WTC11 (cell line): ENCODE measurements at regions not wholly inside any gene's neighbourhood (a gene's known extent, or its start where the extent isn't known, plus 50 kb on each side); places are given as distances from the start of the nearest gene placed in this dataset.

Experiments
- ATAC-seq: fragments of 200-7000 bp; cut with Tn5 transposase; 2 replicates; pipeline ENCODE4 v1.10.0; 2021; ENCODE audit warnings: mild to moderate bottlenecking, moderate library complexity
- CTCF ChIA-PET: fragments of 300-600 bp; sonication (Branson Sonifier 250); formaldehyde crosslinking; loops from one replicate; lab custom pipeline; 2021; ENCODE audit warnings: antibody characterized with exemption; lab: Charles Lee
- POLR2A ChIA-PET: fragments of 350-600 bp; sonication (Branson Sonifier 250); formaldehyde crosslinking; loops from one replicate; lab custom pipeline; 2021; ENCODE audit warnings: antibody characterized with exemption; lab: Charles Lee
- DNase-seq: peaks from one replicate; pipeline ENCODE4 v3.0.0; 2021; ENCODE audit warnings: low spot score
- H3K27ac Mint-ChIP-seq: 2 replicates; pipeline ENCODE4 v1.8.0; 2021; ENCODE audit warnings: mixed read lengths
- H3K27me3 Mint-ChIP-seq: 2 replicates; pipeline ENCODE4 v1.8.0; 2021; ENCODE audit warnings: low read depth, mild to moderate bottlenecking, moderate library complexity, mixed read lengths
- H3K36me3 Mint-ChIP-seq: 2 replicates; pipeline ENCODE4 v1.8.0; 2021; ENCODE audit warnings: mixed read lengths
- H3K4me1 Mint-ChIP-seq: 2 replicates; pipeline ENCODE4 v1.8.0; 2022; ENCODE audit warnings: mixed read lengths
- H3K4me3 Mint-ChIP-seq: 2 replicates; pipeline ENCODE4 v1.8.0; 2021; ENCODE audit warnings: mild to moderate bottlenecking, moderate library complexity, mixed read lengths
- H3K9me3 Mint-ChIP-seq: 2 replicates; pipeline ENCODE4 v1.8.0; 2021; ENCODE audit warnings: mixed read lengths
- ATF3 ChIP-seq: sonication (generic); formaldehyde crosslinking; conservative IDR thresholded peaks from 2 replicates; pipeline ENCODE4 v1.8.1; 2022; ENCODE audit warnings: mild to moderate bottlenecking, missing genetic modification reagents
- ELF4 ChIP-seq: sonication (generic); formaldehyde crosslinking; IDR thresholded peaks from 2 replicates; pipeline ENCODE4 v1.8.1; 2022; ENCODE audit warnings: low read depth, mild to moderate bottlenecking, moderate library complexity, missing genetic modification reagents
- ESRRA ChIP-seq: sonication (generic); formaldehyde crosslinking; IDR thresholded peaks from 2 replicates; pipeline ENCODE4 v1.8.1; 2022; ENCODE audit warnings: mild to moderate bottlenecking, missing genetic modification reagents, borderline replicate concordance
- GABPB1 ChIP-seq: sonication (generic); formaldehyde crosslinking; IDR thresholded peaks from 2 replicates; pipeline ENCODE4 v1.8.1; 2023; ENCODE audit warnings: mild to moderate bottlenecking, missing genetic modification reagents
- GRHL2 ChIP-seq: fragments of 250-450 bp; sonication (Bioruptor Pico); IDR thresholded peaks from 2 replicates; pipeline ENCODE4 v1.8.0; 2022; ENCODE audit warnings: mild to moderate bottlenecking, moderate library complexity; ENCODE audit not compliant: insufficient replicate concordance, severe bottlenecking
- IRF2 ChIP-seq: sonication (generic); formaldehyde crosslinking; IDR thresholded peaks from 2 replicates; pipeline ENCODE4 v1.8.0; 2022; ENCODE audit warnings: low read depth, missing genetic modification reagents, borderline replicate concordance
- MLX ChIP-seq: sonication (generic); formaldehyde crosslinking; IDR thresholded peaks from 2 replicates; pipeline ENCODE4 v1.8.1; 2023; ENCODE audit warnings: mild to moderate bottlenecking, missing genetic modification reagents, moderate library complexity
- TEAD4 ChIP-seq: sonication (generic); formaldehyde crosslinking; IDR thresholded peaks from 2 replicates; pipeline ENCODE4 v1.8.0; 2022; ENCODE audit warnings: mild to moderate bottlenecking, missing genetic modification reagents
- TP53 ChIP-seq: sonication (generic); formaldehyde crosslinking; IDR thresholded peaks from 2 replicates; pipeline ENCODE4 v1.8.1; 2023; ENCODE audit warnings: mild to moderate bottlenecking, missing genetic modification reagents
- ZNF138 ChIP-seq: sonication (generic); formaldehyde crosslinking; conservative IDR thresholded peaks from 2 replicates; pipeline ENCODE4 v1.8.1; 2022; ENCODE audit warnings: mild to moderate bottlenecking, moderate library complexity, missing genetic modification reagents
- ZNF232 ChIP-seq: sonication (generic); formaldehyde crosslinking; IDR thresholded peaks from 2 replicates; pipeline ENCODE4 v1.8.0; 2022; ENCODE audit warnings: mild to moderate bottlenecking, missing genetic modification reagents
- ZNF263 ChIP-seq: sonication (generic); formaldehyde crosslinking; IDR thresholded peaks from 2 replicates; pipeline ENCODE4 v1.8.1; 2022; ENCODE audit warnings: low read depth, mild to moderate bottlenecking, moderate library complexity, missing genetic modification reagents
- ZNF396 ChIP-seq: fragments of 250-450 bp; sonication (Bioruptor Pico); IDR thresholded peaks from 2 replicates; pipeline ENCODE4 v1.8.0; 2021; ENCODE audit warnings: mild to moderate bottlenecking, moderate library complexity, borderline replicate concordance
- TF ChIP-seq, protein P1 (sequence below): sonication (generic); formaldehyde crosslinking; IDR thresholded peaks from 2 replicates; pipeline ENCODE4 v1.8.1; 2023; ENCODE audit warnings: mild to moderate bottlenecking, missing genetic modification reagents, moderate library complexity
- TF ChIP-seq, protein P2 (sequence below): sonication (generic); formaldehyde crosslinking; IDR thresholded peaks from 2 replicates; pipeline ENCODE4 v1.8.1; 2023; ENCODE audit warnings: mild to moderate bottlenecking, missing genetic modification reagents, borderline replicate concordance
- TF ChIP-seq, protein P3 (sequence below): sonication (generic); formaldehyde crosslinking; IDR thresholded peaks from 2 replicates; pipeline ENCODE4 v1.8.0; 2022; ENCODE audit warnings: mild to moderate bottlenecking, missing genetic modification reagents
- TF ChIP-seq, protein P4 (sequence below): fragments of 250-450 bp; sonication (Bioruptor Pico); IDR thresholded peaks from 2 replicates; pipeline ENCODE4 v1.9.0; 2021; ENCODE audit warnings: moderate library complexity, mild to moderate bottlenecking, inconsistent platforms, borderline replicate concordance

GRCh38 chr18:60466677-60467076 is 94.1 kb upstream of the MC4R start:
- no peak for ATAC-seq
- CTCF ChIA-PET: no interaction called here
- Mint-ChIP-seq H3K4me1 (no peaks in the 10 kb centered on the region), H3K36me3 (no peaks in the 10 kb centered on the region), H3K27ac (no peak overlapping the region), H3K27me3 (no peaks in the 10 kb centered on the region), H3K9me3 (no peaks in the 10 kb centered on the region), H3K4me3 (no peak overlapping the region)
- TF ChIP-seq TEAD4 (CRISPR knock-in tag) (no peak), ZNF263 (CRISPR knock-in tag) (no peak), GRHL2 (CRISPR knock-in tag) (no peak), TP53 (CRISPR knock-in tag) (no peak), IRF2 (CRISPR knock-in tag) (no peak), ELF4 (no peak), ZNF396 (CRISPR knock-in tag) (no peak), GABPB1 (CRISPR knock-in tag) (no peak), ZNF232 (CRISPR knock-in tag) (no peak), ATF3 (no peak)
- TF ChIP-seq, protein P1, sequence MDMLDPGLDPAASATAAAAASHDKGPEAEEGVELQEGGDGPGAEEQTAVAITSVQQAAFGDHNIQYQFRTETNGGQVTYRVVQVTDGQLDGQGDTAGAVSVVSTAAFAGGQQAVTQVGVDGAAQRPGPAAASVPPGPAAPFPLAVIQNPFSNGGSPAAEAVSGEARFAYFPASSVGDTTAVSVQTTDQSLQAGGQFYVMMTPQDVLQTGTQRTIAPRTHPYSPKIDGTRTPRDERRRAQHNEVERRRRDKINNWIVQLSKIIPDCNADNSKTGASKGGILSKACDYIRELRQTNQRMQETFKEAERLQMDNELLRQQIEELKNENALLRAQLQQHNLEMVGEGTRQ (CRISPR knock-in tag): no peak
- TF ChIP-seq, protein P2, sequence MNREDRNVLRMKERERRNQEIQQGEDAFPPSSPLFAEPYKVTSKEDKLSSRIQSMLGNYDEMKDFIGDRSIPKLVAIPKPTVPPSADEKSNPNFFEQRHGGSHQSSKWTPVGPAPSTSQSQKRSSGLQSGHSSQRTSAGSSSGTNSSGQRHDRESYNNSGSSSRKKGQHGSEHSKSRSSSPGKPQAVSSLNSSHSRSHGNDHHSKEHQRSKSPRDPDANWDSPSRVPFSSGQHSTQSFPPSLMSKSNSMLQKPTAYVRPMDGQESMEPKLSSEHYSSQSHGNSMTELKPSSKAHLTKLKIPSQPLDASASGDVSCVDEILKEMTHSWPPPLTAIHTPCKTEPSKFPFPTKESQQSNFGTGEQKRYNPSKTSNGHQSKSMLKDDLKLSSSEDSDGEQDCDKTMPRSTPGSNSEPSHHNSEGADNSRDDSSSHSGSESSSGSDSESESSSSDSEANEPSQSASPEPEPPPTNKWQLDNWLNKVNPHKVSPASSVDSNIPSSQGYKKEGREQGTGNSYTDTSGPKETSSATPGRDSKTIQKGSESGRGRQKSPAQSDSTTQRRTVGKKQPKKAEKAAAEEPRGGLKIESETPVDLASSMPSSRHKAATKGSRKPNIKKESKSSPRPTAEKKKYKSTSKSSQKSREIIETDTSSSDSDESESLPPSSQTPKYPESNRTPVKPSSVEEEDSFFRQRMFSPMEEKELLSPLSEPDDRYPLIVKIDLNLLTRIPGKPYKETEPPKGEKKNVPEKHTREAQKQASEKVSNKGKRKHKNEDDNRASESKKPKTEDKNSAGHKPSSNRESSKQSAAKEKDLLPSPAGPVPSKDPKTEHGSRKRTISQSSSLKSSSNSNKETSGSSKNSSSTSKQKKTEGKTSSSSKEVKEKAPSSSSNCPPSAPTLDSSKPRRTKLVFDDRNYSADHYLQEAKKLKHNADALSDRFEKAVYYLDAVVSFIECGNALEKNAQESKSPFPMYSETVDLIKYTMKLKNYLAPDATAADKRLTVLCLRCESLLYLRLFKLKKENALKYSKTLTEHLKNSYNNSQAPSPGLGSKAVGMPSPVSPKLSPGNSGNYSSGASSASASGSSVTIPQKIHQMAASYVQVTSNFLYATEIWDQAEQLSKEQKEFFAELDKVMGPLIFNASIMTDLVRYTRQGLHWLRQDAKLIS: no peak
- TF ChIP-seq, protein P3, sequence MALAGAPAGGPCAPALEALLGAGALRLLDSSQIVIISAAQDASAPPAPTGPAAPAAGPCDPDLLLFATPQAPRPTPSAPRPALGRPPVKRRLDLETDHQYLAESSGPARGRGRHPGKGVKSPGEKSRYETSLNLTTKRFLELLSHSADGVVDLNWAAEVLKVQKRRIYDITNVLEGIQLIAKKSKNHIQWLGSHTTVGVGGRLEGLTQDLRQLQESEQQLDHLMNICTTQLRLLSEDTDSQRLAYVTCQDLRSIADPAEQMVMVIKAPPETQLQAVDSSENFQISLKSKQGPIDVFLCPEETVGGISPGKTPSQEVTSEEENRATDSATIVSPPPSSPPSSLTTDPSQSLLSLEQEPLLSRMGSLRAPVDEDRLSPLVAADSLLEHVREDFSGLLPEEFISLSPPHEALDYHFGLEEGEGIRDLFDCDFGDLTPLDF: no peak
- POLR2A ChIA-PET: no interaction called here
- no peak for DNase-seq

DNA sequence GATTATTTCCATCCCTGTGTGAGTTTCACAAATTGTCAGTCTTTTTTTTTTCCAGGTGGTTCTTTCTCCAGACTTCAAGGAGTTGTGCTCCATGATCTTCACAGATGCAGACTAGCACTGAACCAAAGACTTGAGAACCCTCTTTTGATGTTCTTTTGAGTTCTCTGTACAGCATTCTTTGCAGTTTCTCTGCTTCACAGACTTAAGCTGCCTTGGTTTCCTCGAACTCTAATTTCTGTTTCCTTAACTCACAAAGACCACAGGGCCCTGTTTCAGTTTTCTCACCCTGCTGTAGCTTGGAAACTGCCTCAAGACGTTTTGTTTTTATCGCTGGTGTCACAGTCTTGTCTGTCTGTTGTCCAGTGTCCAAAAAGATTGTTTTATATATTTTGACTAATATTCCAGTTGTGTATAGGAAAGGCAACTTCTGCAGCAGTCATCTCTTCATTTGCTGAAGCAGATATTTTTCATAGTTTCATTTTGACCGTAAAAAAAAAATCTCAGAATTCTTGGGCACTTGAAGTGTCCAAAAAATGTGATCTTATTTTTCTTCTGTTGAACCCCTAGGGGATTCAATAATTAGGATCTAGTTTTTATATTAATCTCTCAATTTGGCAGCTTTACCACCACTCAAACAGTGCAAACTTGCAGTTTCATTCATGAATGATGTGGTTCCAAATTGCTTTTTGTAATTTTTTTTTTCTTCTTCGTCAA is 97.0 kb upstream of the MC4R start:
- Mint-ChIP-seq H3K27ac (no peak overlapping the region; the same call in 1 of the 2 replicates), H3K4me3 (no peak overlapping the region), H3K9me3 (peaks cover 12% of the 10 kb centered on the region), H3K36me3 (no peaks in the 10 kb centered on the region), H3K27me3 (no peaks in the 10 kb centered on the region), H3K4me1 (no peaks in the 10 kb centered on the region)
- ChIA-PET POLR2A (no interaction called here), CTCF (interaction anchor here (0.6 kb wide), 1 partner anchor 476 kb away, joined by 3 read pairs; no protein-coding TSS in a partner anchor)
- ATAC-seq (no peak), DNase-seq (no peak)
- no peak for TF ChIP-seq ESRRA (CRISPR knock-in tag)
- no peak for TF ChIP-seq ZNF138
- TF ChIP-seq TEAD4 (CRISPR knock-in tag): no peak
- TF ChIP-seq, protein P4, sequence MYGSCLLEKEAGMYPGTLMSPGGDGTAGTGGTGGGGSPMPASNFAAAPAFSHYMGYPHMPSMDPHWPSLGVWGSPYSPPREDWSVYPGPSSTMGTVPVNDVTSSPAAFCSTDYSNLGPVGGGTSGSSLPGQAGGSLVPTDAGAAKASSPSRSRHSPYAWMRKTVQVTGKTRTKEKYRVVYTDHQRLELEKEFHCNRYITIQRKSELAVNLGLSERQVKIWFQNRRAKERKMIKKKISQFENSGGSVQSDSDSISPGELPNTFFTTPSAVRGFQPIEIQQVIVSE (CRISPR knock-in tag): no peak
- TF ChIP-seq MLX (CRISPR knock-in tag): no peak
